HEK293T (cell line): ENCODE measurements at regions not wholly inside any gene's neighbourhood (a gene's known extent, or its start where the extent isn't known, plus 50 kb on each side); places are given as distances from the start of the nearest gene placed in this dataset.

ENCODE experiments used
- CTCF ChIA-PET: fragments of 350-600 bp; formaldehyde crosslinking; extraction: SDS; loops from one replicate; lab custom pipeline; 2021; ENCODE audit warnings: antibody characterized with exemption, inconsistent platforms; lab: Yijun Ruan, JAX
- POLR2A ChIA-PET: fragments of 350-600 bp; formaldehyde crosslinking; extraction: SDS; loops from one replicate; lab custom pipeline; 2020; ENCODE audit warnings: antibody characterized with exemption, inconsistent platforms; lab: Yijun Ruan, JAX
- DNase-seq: peaks from one replicate; pipeline ENCODE4 v3.0.0; 2012; ENCODE audit warnings: mixed read lengths; ENCODE audit errors: extremely low spot score
- ARNT ChIP-seq: fragments of 450-650 bp; IDR thresholded peaks from 2 replicates; pipeline ENCODE4 v1.6.1; 2017; ENCODE audit warnings: mild to moderate bottlenecking
- BHLHE40 ChIP-seq: fragments of 450-650 bp; IDR thresholded peaks from 2 replicates; pipeline ENCODE4 v1.6.1; 2016; ENCODE audit warnings: mild to moderate bottlenecking, moderate library complexity, borderline replicate concordance
- CTBP1 ChIP-seq: fragments of 450-650 bp; IDR thresholded peaks from 2 replicates; pipeline ENCODE4 v1.6.1; 2016; ENCODE audit warnings: borderline replicate concordance
- ELF4 ChIP-seq: fragments of 450-650 bp; IDR thresholded peaks from 2 replicates; pipeline ENCODE4 v1.6.1; 2017; ENCODE audit warnings: antibody characterized with exemption
- FOXA1 ChIP-seq: fragments of 450-650 bp; IDR thresholded peaks from 2 replicates; pipeline ENCODE4 v1.6.1; 2016; ENCODE audit warnings: mild to moderate bottlenecking
- FOXK2 ChIP-seq: fragments of 450-650 bp; IDR thresholded peaks from 2 replicates; pipeline ENCODE4 v1.6.1; 2016; ENCODE audit warnings: mild to moderate bottlenecking
- FOXM1 ChIP-seq: fragments of 450-650 bp; IDR thresholded peaks from 2 replicates; pipeline ENCODE4 v1.6.1; 2017; ENCODE audit warnings: mild to moderate bottlenecking, borderline replicate concordance
- HDGF ChIP-seq: fragments of 450-650 bp; IDR thresholded peaks from 2 replicates; pipeline ENCODE4 v1.6.1; 2017; ENCODE audit warnings: antibody characterized with exemption, borderline replicate concordance
- L3MBTL2 ChIP-seq: fragments of 450-650 bp; conservative IDR thresholded peaks from 2 replicates; pipeline ENCODE4 v1.6.1; 2016; ENCODE audit warnings: mild to moderate bottlenecking
- LEF1 ChIP-seq: fragments of 450-650 bp; IDR thresholded peaks from 2 replicates; pipeline ENCODE4 v1.6.1; 2017; ENCODE audit warnings: mild to moderate bottlenecking, borderline replicate concordance
- NFRKB ChIP-seq: fragments of 450-650 bp; IDR thresholded peaks from 2 replicates; pipeline ENCODE4 v1.6.1; 2016; ENCODE audit warnings: mild to moderate bottlenecking, moderate library complexity
- PKNOX1 ChIP-seq: fragments of 450-650 bp; IDR thresholded peaks from 2 replicates; pipeline ENCODE4 v1.6.1; 2016
- SP1 ChIP-seq: fragments of 450-650 bp; IDR thresholded peaks from 2 replicates; pipeline ENCODE4 v1.6.1; 2017
- SUZ12 ChIP-seq: fragments of 450-650 bp; IDR thresholded peaks from 2 replicates; pipeline ENCODE4 v1.6.1; 2016; ENCODE audit warnings: mild to moderate bottlenecking
- TARDBP ChIP-seq: fragments of 450-650 bp; IDR thresholded peaks from 2 replicates; pipeline ENCODE4 v1.6.1; 2016
- ZNF384 ChIP-seq: fragments of 450-650 bp; IDR thresholded peaks from 2 replicates; pipeline ENCODE4 v1.6.1; 2016

GRCh38 chr6:147695819-147696218 is 187.3 kb downstream of the SAMD5 start:
- TF ChIP-seq L3MBTL2: no peak
- no peak for TF ChIP-seq BHLHE40
- TF ChIP-seq NFRKB: no peak
- TF ChIP-seq FOXM1: no peak
- TF ChIP-seq ARNT: no peak
- TF ChIP-seq HDGF: no peak
- no peak for TF ChIP-seq FOXA1
- TF ChIP-seq CTBP1: no peak
- no peak for TF ChIP-seq LEF1
- no peak for TF ChIP-seq SP1
- ChIA-PET CTCF (no interaction called here), POLR2A (no interaction called here)
- no peak for DNase-seq

GRCh38 chr6:147699140-147699539 is 190.7 kb downstream of the SAMD5 start:
- no peak for DNase-seq
- POLR2A ChIA-PET: no interaction called here
- CTCF ChIA-PET: no interaction called here
- TF ChIP-seq FOXK2: no peak
- no peak for TF ChIP-seq HDGF
- no peak for TF ChIP-seq PKNOX1
- TF ChIP-seq ARNT: no peak
- no peak for TF ChIP-seq NFRKB
- TF ChIP-seq CTBP1: no peak
- no peak for TF ChIP-seq ZNF384
- no peak for TF ChIP-seq ELF4
- TF ChIP-seq FOXA1: no peak

GRCh38 chr6:147699637-147700036 is 191.1 kb downstream of the SAMD5 start:
- ChIA-PET CTCF (no interaction called here), POLR2A (no interaction called here)
- no peak for DNase-seq
- TF ChIP-seq L3MBTL2 (no peak), CTBP1 (no peak), BHLHE40 (no peak), ARNT (no peak), FOXA1 (no peak), NFRKB (no peak), LEF1 (no peak), SP1 (no peak), PKNOX1 (no peak), FOXK2 (no peak), TARDBP (no peak), SUZ12 (no peak), ZNF384 (no peak), HDGF (no peak), ELF4 (no peak), FOXM1 (no peak)

GRCh38 chr6:147700436-147701209 is 192.1 kb downstream of the SAMD5 start:
- CTCF ChIA-PET: no interaction called here
- POLR2A ChIA-PET: no interaction called here
- DNase-seq: no peak
- TF ChIP-seq L3MBTL2 (no peak), ARNT (no peak), LEF1 (no peak), HDGF (no peak), FOXM1 (no peak)

GRCh38 chr6:147704691-147705090 is 196.2 kb downstream of the SAMD5 start:
- no peak for DNase-seq
- TF ChIP-seq HDGF: no peak
- TF ChIP-seq LEF1: no peak
- TF ChIP-seq FOXM1: no peak
- TF ChIP-seq NFRKB: no peak
- no peak for TF ChIP-seq ELF4
- no peak for TF ChIP-seq L3MBTL2
- TF ChIP-seq PKNOX1: no peak
- no peak for TF ChIP-seq CTBP1
- no peak for TF ChIP-seq FOXK2
- no peak for TF ChIP-seq SP1
- no peak for TF ChIP-seq FOXA1
- TF ChIP-seq BHLHE40: no peak
- POLR2A ChIA-PET: no interaction called here
- CTCF ChIA-PET: no interaction called here

- TF ChIP-seq L3MBTL2: no peak
- TF ChIP-seq TARDBP: no peak
- no peak for TF ChIP-seq LEF1
- TF ChIP-seq NFRKB: no peak
- no peak for TF ChIP-seq PKNOX1
- no peak for TF ChIP-seq HDGF
- TF ChIP-seq SP1: no peak
- no peak for TF ChIP-seq ZNF384
- no peak for TF ChIP-seq SUZ12
- TF ChIP-seq FOXA1: no peak
- TF ChIP-seq ELF4: no peak
- TF ChIP-seq BHLHE40: no peak
- TF ChIP-seq ARNT: no peak
- TF ChIP-seq FOXK2: no peak
- TF ChIP-seq FOXM1: no peak
- no peak for TF ChIP-seq CTBP1
- ChIA-PET CTCF (no interaction called here), POLR2A (no interaction called here)
- DNase-seq: no peak
Measured at GRCh38 chr6:147707524-147707923, 199.0 kb downstream of the SAMD5 start.
